GM21423 (cell line): ENCODE measurements at regions not wholly inside any gene's neighbourhood (a gene's known extent, or its start where the extent isn't known, plus 50 kb on each side); places are given as distances from the start of the nearest gene placed in this dataset.

ENCODE experiments used
- ATAC-seq: cut with Tn5 transposase; IDR thresholded peaks from one replicate; pipeline ENCODE4 v1.9.1; 2021; ENCODE audit warnings: mild to moderate bottlenecking, moderate library complexity; ENCODE audit not compliant: unreplicated experiment

GRCh38 chrX:20481632-20482031, 214.9 kb upstream of the RPS6KA3 start:
- ATAC-seq, result no peak

- no peak for ATAC-seq
Measured at GRCh38 chrX:20479896-20480295, 213.2 kb upstream of the RPS6KA3 start.

- ATAC-seq, result no peak
Measured at GRCh38 chrX:20479048-20479447, 212.3 kb upstream of the RPS6KA3 start.

GRCh38 chrX:20477836-20478524, 211.3 kb upstream of the RPS6KA3 start:
- no peak for ATAC-seq

- no peak for ATAC-seq
Measured at GRCh38 chrX:20477219-20477618, 210.5 kb upstream of the RPS6KA3 start.

GRCh38 chrX:20472620-20473258, 206.0 kb upstream of the RPS6KA3 start:
- no peak for ATAC-seq

- no peak for ATAC-seq
Measured at GRCh38 chrX:20472148-20472547, 205.4 kb upstream of the RPS6KA3 start.

- no peak for ATAC-seq
Measured at GRCh38 chrX:20471483-20471882, 204.8 kb upstream of the RPS6KA3 start.

- no peak for ATAC-seq
Measured at GRCh38 chrX:20463296-20464075, 196.8 kb upstream of the RPS6KA3 start.

GRCh38 chrX:20461576-20461975, 194.9 kb upstream of the RPS6KA3 start:
- ATAC-seq, result no peak

GRCh38 chrX:20461002-20461401, 194.3 kb upstream of the RPS6KA3 start:
- no peak for ATAC-seq

- ATAC-seq, result no peak
Measured at GRCh38 chrX:20459410-20460350, 193.0 kb upstream of the RPS6KA3 start.

- no peak for ATAC-seq
Measured at GRCh38 chrX:20456971-20457370, 190.3 kb upstream of the RPS6KA3 start.

GRCh38 chrX:20455001-20455400, 188.3 kb upstream of the RPS6KA3 start:
- ATAC-seq, result no peak

GRCh38 chrX:20454117-20454516, 187.4 kb upstream of the RPS6KA3 start:
- ATAC-seq, result no peak

GRCh38 chrX:20452487-20452886, 185.8 kb upstream of the RPS6KA3 start:
- ATAC-seq, result no peak

GRCh38 chrX:20451929-20452328, 185.2 kb upstream of the RPS6KA3 start:
- ATAC-seq, result no peak

- ATAC-seq, result peak; percentile 67
Measured at GRCh38 chrX:20445109-20445508, 178.4 kb upstream of the RPS6KA3 start.

- no peak for ATAC-seq
Measured at GRCh38 chrX:20442597-20442996, 175.9 kb upstream of the RPS6KA3 start.

GRCh38 chrX:20441123-20441522, 174.4 kb upstream of the RPS6KA3 start:
- no peak for ATAC-seq
